Fibroblast of mammary gland (primary cell): ENCODE measurements at regions not wholly inside any gene's neighbourhood (a gene's known extent, or its start where the extent isn't known, plus 50 kb on each side); places are given as distances from the start of the nearest gene placed in this dataset.

Source experiments
- DNase-seq: peaks from one replicate; pipeline ENCODE4 v3.0.0-alpha.2; 2010; ENCODE audit warnings: low read depth
- H3K4me3 ChIP-seq: 2 replicates; pipeline ENCODE4 v1.5.1; 2011; ENCODE audit warnings: low read depth, mild to moderate bottlenecking, low read length, moderate library complexity; ENCODE audit not compliant: control insufficient read depth
- TF ChIP-seq, protein P1 (sequence below): conservative IDR thresholded peaks from 2 replicates; pipeline ENCODE4 v1.5.1; 2011; ENCODE audit warnings: low read depth, low read length, inconsistent platforms; ENCODE audit not compliant: control insufficient read depth, insufficient read depth

DNA sequence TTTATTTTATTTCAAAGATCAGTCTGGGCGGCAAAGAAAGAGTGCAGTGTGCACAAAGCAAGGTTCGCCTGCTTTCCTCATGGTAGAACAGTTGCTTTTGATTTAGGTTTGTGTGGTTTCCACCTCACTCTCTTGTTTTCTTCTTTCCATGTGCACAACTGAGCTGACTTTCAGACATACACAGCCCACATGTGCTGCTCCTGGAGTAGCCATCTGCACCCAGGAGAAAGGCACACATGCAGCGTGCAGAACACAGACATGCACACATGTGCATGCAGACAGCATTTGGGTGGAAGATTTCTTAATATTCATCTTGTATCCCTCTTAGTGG lies 302.1 kb downstream of the FZD1 start:
- TF ChIP-seq, protein P1, sequence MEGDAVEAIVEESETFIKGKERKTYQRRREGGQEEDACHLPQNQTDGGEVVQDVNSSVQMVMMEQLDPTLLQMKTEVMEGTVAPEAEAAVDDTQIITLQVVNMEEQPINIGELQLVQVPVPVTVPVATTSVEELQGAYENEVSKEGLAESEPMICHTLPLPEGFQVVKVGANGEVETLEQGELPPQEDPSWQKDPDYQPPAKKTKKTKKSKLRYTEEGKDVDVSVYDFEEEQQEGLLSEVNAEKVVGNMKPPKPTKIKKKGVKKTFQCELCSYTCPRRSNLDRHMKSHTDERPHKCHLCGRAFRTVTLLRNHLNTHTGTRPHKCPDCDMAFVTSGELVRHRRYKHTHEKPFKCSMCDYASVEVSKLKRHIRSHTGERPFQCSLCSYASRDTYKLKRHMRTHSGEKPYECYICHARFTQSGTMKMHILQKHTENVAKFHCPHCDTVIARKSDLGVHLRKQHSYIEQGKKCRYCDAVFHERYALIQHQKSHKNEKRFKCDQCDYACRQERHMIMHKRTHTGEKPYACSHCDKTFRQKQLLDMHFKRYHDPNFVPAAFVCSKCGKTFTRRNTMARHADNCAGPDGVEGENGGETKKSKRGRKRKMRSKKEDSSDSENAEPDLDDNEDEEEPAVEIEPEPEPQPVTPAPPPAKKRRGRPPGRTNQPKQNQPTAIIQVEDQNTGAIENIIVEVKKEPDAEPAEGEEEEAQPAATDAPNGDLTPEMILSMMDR: no peak
- no peak overlapping the region for H3K4me3 ChIP-seq
- peak; percentile 64 for DNase-seq

DNA sequence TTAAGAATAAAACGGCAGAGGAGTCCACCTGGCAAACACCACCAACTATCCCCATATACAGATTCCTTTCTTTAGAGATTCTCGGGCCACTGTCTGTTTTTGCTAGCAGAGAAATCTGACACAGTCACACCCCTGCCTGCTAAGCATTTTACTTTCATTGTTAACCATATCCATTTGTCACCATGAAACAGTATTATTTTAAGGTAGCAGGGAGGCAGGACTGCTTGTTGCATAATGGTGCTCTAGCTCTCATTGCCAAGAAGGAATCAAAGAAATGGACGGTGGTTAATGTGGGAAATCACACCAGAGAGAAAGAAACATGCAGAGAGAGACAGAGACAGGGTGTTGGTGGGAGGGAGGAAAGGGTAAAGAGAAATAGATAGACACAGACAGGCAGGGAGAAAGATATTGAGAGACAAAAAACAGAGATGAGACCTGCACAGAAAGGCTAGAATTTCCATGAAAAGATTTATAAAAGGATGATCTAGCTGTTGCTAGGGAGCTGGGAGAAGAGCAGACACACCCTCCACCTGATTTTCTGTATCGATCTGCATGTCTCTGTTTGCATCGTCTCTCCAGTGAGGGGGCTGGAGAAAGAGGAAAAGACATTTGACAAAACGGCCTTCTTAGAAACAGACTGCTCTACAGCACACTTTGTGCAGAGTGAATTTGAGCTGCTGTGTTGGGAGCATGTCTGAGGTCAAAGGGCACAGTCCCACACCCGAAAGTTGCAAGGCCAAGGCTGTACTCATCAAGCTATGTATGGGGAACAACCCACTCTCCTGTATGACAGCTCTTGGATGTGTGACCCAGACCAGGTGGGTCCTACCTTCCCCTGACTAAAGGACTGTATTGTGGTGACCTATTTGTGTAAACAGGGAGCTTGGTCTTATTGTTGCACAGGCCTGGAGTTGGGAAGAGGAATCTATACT lies 303.1 kb downstream of the FZD1 start:
- TF ChIP-seq, protein P1: no peak
- no peak for DNase-seq
- no peak overlapping the region for H3K4me3 ChIP-seq

DNA sequence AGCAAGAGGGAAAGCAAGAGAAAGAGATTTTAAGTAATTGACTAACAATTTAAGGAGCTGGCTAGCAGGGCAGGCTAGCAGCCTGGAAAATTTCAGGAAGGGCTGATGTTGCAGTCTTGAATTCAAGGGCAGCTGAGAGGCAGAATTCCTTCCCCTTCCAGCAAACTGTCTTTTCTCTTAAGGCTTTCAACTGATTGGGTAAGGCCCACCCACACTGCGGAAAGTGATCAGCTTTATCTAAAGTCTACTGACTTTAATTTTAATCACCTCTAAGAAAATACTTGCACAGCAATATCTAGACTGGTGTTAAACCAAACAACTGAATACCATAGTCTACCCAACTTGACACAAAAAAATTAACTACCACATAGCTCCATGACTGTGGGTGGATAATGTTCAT lies 303.9 kb downstream of the FZD1 start:
- H3K4me3 ChIP-seq: no peak overlapping the region
- TF ChIP-seq, protein P1: no peak
- no peak for DNase-seq

DNA sequence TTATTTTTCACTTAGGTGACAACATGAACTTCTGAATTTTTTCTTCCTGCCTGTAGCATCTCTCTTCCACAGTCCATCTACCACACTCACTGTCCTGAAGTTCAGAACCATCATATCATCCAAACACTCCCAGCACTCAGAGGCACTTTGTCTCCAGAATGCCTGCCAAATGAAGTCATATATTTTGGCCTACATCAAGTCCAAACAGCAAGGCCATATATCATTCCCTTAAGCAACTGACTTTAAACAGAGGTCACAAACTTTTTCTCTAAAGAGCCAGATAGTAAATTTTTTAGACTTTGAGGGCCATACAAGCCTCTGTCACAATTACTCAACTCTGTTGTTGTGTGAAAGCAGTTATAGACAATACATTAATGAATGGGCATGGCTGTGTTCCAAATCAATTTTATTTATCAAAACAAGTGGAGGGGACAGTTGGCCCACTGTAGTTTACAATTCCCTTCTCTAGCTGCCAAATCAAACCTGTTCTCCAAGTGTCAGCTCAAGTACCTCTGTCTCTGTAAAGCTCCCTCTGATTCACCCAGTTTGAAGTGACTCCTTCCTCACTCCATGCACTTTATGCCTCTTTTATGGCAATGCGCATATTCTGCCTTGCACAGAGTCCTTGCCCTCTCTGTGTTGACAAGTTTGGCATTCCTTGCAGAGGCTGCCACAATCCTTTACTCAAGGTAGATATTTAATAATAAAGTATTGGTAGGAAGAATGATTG lies 305.7 kb downstream of the FZD1 start:
- DNase-seq: peak; percentile 59
- no peak overlapping the region for H3K4me3 ChIP-seq
- TF ChIP-seq, protein P1: no peak

DNA sequence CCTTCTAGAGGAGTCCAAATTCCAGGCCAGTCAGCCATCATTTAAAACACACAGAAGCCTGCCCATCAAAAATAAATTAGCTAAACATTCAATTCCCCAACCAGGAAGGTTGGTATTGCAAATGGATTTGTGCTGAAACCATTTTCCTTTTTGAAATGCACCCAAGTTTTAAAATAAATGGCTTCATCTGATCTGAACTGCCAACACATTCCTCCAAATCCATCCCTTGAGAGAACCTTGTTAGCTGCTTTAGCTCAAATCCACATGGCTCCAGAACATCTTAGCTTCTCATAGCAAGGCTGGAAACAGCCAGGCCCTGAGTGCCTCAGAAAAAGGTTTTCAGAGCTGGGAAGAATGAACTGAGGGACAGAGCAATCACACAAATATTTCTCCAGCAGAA lies 306.3 kb downstream of the FZD1 start:
- H3K4me3 ChIP-seq: no peak overlapping the region
- DNase-seq: no peak
- TF ChIP-seq, protein P1: no peak

DNA sequence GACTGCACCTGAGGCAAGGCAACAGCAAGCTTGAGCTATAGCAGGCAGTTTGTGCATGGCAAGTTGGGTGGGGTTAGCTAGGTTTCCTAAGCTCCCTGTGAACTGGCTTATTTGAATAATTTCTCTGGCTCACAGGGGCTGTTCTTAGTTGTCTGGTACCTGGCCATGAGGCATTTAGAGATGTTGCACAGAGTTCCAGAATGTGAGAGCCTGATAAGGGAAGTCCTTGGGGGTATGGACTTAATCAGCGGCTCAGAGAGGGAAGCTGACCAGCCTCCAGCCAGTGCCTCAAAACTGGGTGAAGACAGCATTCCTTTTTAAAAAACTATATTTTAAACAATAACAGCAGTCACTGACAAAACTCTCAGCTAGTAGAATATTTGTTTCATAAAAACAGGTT lies 307.4 kb downstream of the FZD1 start:
- DNase-seq: no peak
- TF ChIP-seq, protein P1: no peak
- no peak overlapping the region for H3K4me3 ChIP-seq
